ENCODE measurements at regions not wholly inside any gene's neighbourhood (a gene's known extent, or its start where the extent isn't known, plus 50 kb on each side); places are given as distances from the start of the nearest gene placed in this dataset.
"Not testable (repeated sequence)": the region's sequence is repeated elsewhere in the genome, so short reads cannot be mapped to it uniquely, and the experiment has no call there.

DNA sequence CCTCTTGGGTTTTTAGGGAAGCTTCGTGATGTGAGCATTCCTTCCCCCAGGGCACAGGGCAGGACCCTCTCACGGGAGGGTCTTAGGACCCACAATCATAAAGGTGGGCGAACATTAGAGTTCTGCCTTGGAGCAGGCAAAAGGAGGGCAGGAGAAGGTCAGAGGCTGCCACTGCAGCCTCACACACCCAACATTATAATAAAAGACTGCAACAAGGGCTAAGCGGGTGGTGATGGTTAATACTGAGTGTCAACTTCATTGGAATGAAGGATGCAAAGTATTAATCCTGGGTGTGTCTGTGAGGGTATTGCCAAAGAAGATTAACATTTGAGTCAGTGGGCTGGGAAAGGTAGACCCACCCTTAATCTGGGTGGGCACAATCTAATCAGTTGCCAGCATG is 206.6 kb upstream of the C2CD4B start:
- TF ChIP-seq, protein P1, sequence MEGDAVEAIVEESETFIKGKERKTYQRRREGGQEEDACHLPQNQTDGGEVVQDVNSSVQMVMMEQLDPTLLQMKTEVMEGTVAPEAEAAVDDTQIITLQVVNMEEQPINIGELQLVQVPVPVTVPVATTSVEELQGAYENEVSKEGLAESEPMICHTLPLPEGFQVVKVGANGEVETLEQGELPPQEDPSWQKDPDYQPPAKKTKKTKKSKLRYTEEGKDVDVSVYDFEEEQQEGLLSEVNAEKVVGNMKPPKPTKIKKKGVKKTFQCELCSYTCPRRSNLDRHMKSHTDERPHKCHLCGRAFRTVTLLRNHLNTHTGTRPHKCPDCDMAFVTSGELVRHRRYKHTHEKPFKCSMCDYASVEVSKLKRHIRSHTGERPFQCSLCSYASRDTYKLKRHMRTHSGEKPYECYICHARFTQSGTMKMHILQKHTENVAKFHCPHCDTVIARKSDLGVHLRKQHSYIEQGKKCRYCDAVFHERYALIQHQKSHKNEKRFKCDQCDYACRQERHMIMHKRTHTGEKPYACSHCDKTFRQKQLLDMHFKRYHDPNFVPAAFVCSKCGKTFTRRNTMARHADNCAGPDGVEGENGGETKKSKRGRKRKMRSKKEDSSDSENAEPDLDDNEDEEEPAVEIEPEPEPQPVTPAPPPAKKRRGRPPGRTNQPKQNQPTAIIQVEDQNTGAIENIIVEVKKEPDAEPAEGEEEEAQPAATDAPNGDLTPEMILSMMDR (conservative IDR thresholded peaks at IDR 0.05), result not testable (repeated sequence)
- TF ChIP-seq EZH2 (IDR thresholded peaks at IDR 0.05; ENCODE audit: low read depth), result not testable (repeated sequence)
